G401.6 (cell line): ENCODE measurements at regions not wholly inside any gene's neighbourhood (a gene's known extent, or its start where the extent isn't known, plus 50 kb on each side); places are given as distances from the start of the nearest gene placed in this dataset.

Experiments used
- FAIRE-seq: peaks from 2 replicates; lab custom pipeline; 2012; peaks lifted over from hg19 to GRCh38; lab: Jason Lieb, UNC

- no peak for FAIRE-seq
These were observed 509.2 kb upstream of the ID2 start for GRCh38 chr2:8172661-8173060.

GRCh38 chr2:8174641-8175257 is 507.1 kb upstream of the ID2 start:
- FAIRE-seq: no peak

DNA sequence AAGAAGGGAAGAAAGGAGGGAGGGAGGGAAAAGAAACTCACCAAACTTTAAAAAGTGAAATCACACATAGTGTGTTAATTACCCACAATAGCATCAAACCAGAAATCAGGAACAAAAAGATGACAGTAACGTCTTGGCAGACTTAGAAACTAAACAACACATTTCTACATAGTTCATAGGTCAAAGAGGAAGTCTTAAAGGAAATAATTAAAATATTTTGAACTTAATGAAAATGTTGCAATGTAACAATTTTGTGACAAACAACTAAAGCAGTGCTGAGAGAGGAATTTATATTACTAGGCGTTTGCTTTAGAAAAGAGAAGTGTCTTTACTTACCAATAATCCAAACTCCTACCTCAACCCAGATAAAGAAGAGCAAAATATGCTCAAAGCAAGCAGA is 505.0 kb upstream of the ID2 start:
- FAIRE-seq: no peak

DNA sequence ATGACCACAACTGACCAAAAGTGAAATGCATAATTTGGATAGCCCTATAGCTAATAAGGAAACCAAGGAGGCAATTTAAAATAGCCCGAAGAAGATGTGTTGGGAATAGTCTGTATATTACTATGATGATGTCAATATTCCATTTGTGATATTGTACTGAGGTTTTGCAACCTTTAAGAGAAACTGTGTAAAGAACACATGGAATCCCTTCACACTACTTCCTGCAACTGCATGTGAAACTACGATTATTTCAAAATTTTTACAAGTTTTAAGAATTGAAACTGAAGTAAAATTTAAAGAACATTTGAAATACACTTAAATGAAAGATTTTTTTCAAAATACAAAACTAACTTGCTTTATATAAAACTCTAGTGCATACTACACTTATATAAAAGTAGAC is 504.3 kb upstream of the ID2 start:
- no peak for FAIRE-seq

DNA sequence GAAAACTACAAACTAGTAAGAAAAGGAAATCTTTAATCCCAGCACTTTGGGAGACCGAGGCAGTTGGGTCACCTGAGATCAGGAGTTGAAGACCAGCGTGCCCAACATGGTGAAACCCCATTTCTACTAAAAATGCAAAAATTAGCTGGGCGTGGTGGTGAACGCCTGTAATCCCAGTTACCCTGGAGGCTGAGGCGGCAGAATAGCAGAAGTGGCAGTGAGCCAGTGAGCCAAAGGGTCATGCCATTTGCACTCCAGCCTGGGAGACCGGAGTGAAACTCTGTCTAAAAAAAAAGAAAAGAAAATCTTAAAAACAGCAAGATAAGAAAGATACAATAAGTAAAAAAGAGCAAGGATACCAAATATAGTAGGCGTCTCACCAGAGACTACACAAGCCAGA is 502.9 kb upstream of the ID2 start:
- no peak for FAIRE-seq

- FAIRE-seq: no peak
These were observed 492.5 kb upstream of the ID2 start for GRCh38 chr2:8189316-8189715.

DNA sequence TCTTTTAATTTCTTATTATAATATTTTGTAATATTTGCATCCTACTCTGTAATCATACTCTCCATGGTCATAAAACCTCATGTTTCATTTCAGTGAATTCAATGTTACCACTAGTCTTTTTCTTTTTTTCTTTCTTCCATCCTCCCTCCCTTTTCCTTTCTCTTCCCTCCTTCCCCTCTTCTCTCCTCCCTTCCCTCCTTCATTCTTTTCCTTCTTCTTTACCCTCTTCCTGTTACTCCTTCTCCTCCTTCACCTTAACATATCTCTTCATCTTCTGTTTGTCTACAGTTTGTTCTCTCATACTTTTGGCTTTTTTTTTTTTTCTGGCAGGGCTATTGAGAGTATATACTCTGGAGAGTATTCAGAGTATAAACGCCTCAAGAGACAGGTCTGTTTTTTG is 491.6 kb upstream of the ID2 start:
- no peak for FAIRE-seq

GRCh38 chr2:8191427-8191826 is 490.4 kb upstream of the ID2 start:
- FAIRE-seq: no peak

- FAIRE-seq: no peak
These were observed 488.7 kb upstream of the ID2 start for GRCh38 chr2:8193146-8193545.

DNA sequence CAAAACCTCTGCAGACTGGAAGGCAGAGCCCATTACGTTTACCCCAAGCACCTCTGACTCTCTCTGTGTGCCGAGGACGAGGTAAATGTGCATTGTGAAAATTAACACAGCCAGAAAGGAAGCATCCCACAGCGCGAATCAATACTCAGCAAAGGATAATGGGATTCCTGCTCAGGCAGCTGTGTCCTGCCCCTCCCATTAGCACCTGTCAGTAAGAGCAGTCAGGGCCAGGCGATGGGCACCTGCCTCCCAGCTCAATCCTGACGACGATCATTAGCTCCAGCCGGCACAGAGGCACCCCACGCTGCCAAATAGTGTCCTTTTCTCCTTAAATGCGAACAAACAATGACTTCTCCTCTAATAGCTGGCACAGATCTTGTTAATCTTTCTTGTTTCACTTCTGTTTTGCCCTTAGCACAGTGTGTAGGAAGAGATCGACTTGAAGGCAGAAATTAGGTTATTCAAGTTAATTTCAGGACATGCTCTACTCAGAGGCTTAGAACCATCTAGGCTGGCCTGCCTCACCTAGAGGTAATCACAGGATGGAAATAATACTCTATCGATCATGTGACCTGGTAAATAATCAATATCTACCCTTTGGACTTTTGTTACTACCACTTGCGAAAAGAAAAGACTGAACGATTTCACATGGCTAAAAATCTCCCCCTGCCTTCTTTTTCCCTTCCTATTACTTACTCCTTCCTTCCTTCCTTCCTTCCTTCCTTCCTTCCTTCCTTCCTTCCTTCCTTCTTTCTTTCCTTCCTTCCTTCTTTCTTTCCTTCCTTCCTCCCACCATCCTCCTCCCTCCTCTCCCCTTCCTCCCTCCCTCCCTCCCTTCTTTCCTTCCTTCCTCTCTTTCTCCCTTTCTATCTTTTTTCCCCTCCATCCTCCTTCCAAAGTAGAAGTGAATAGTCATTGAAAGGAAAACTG is 487.9 kb upstream of the ID2 start:
- no peak for FAIRE-seq

- no peak for FAIRE-seq
These were observed 486.1 kb upstream of the ID2 start for GRCh38 chr2:8195784-8196183.

GRCh38 chr2:8196316-8196715 is 485.5 kb upstream of the ID2 start:
- no peak for FAIRE-seq

GRCh38 chr2:8197101-8197500 is 484.8 kb upstream of the ID2 start:
- no peak for FAIRE-seq

DNA sequence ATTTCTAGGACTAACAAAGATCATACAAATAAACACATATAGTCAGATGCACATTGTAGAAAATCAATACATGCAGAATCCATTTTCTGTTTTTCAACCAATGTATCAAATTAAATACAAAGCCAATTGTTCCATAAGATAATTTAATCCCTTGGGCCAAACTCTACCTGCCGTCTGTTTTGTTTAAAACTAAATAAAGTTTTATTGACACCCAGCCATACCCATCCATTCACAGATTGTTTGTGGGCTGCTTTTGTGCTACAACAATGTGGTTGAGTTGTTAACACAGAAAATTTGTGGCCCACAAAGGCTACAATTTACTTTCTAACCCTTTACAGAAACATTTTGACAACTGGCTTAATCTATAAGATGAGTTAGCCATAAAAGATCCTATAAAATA is 484.0 kb upstream of the ID2 start:
- no peak for FAIRE-seq

GRCh38 chr2:8198766-8199382 is 483.0 kb upstream of the ID2 start:
- FAIRE-seq: no peak

- no peak for FAIRE-seq
These were observed 479.7 kb upstream of the ID2 start for GRCh38 chr2:8202132-8202531.

- FAIRE-seq: no peak
These were observed 478.5 kb upstream of the ID2 start for GRCh38 chr2:8203364-8203763.

DNA sequence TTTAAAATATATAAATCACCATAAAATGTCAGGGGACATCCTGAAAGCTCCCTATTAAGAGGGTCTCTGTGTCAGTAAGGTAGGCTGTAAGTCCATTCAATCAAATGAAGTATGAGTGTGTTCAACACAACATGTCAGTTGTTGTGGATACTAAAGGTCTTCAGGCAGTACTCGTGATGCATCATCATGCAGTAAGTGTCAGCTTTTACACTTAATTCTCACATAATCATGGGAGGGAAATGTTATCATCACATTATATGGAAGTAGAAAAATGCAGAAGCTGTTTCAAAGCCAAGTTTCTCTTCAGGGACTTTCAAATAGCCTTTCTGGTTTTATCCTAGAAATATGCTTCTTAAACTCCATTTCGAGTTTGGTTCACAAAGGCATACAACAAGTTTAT is 477.1 kb upstream of the ID2 start:
- no peak for FAIRE-seq

GRCh38 chr2:8209494-8209893 is 472.4 kb upstream of the ID2 start:
- no peak for FAIRE-seq

DNA sequence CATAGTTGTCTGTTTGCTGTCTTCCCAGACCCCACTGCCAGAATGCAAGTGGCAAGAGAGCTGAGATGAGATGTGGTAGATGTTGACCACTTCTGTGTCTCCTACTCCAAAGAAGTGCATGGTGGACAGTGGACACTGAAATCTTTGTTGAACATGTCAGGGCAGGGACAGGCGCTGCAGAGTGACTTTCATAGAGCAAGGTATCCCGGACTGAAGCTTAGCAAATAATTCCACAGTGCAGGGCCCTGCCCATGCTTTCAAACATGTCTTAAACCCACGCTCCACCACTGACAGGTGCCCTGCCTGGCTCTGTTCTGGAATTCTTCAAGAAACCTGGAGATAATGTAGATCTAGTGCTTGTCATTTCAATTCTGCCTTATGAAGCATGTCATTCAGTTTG is 470.5 kb upstream of the ID2 start:
- no peak for FAIRE-seq

DNA sequence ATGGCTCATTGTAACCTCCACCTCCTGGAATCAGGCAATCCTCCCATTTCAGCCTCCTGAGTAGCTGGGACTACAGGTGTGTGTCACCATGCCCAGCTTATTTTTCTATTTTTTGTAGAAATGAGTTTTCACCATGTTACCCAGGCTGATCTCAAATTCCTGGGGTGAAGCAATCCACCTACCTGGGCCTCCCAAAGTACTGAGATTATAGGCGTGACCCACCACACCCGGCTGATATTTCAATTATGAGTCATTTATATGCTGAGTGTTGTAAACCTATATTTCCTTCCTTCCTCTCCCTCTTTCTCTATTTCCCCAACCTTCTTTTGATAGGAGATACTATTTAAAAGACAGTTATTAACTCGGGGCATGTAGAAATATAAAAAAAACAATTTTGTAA is 469.6 kb upstream of the ID2 start:
- FAIRE-seq: no peak

DNA sequence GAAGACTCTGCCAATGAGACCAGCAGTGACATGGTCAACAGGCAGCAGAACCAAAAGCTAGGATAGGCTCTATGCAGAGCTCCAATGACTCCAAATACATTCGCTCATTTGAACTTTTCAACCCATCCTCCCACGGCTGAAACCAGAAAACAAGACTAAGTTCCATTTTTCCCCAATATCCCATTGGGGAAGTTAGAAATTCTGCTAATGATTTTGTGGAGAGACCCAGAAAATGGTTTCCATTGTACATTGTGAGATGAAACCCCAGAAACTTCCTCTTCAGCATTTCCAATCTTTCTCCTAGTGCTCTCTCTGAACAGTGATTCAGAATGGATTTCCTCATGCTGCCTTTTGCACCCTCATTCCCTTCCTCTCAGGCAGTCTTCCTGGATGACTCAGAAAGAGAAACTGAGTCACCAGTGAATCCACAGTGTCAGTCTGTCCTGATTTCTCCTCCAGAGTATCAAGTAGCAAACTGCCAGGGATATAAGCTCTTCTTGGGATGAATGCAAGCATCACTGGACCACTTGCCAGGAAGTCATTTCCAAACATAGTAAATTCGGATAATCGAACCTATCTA is 467.7 kb upstream of the ID2 start:
- no peak for FAIRE-seq

- FAIRE-seq: no peak
These were observed 466.5 kb upstream of the ID2 start for GRCh38 chr2:8215159-8215863.
